GM23338 (cell line): ENCODE measurements at regions not wholly inside any gene's neighbourhood (a gene's known extent, or its start where the extent isn't known, plus 50 kb on each side); places are given as distances from the start of the nearest gene placed in this dataset.
A peak's percentile ranks its signal among the peaks of the same experiment; 100 is the strongest.

Experiments used
- ATAC-seq: fragments of 200-7000 bp; cut with Tn5 transposase; 3 replicates; pipeline ENCODE4 v1.9.1; 2020
- DNase-seq: peaks from one replicate; pipeline ENCODE4 v3.0.0-alpha.2; 2015; ENCODE audit warnings: low spot score
- H2AFZ ChIP-seq: fragments of 200-600 bp; sonication (generic); 2 replicates; pipeline ENCODE4 v1.8.0; 2016; ENCODE audit warnings: antibody characterized with exemption, mild to moderate bottlenecking, moderate library complexity
- H3F3A ChIP-seq: fragments of 200-600 bp; sonication (generic); replicated peaks from 2 replicates; pipeline ENCODE4 v1.8.0; 2017; ENCODE audit warnings: antibody characterized with exemption, mixed run types, low read depth
- H3K27ac ChIP-seq: fragments of 200-600 bp; sonication (generic); 2 replicates; pipeline ENCODE4 v1.6.1; 2016; ENCODE audit warnings: low read depth
- H3K27me3 ChIP-seq: fragments of 200-600 bp; sonication (generic); 2 replicates; pipeline ENCODE4 v1.8.0; 2016; ENCODE audit warnings: mild to moderate bottlenecking, mixed run types, moderate library complexity; ENCODE audit not compliant: insufficient read depth
- H3K36me3 ChIP-seq: fragments of 200-600 bp; sonication (generic); 2 replicates; pipeline ENCODE4 v1.8.0; 2016; ENCODE audit warnings: mild to moderate bottlenecking; ENCODE audit not compliant: insufficient read depth
- H3K4me1 ChIP-seq: fragments of 200-600 bp; sonication (generic); 2 replicates; pipeline ENCODE4 v1.8.0; 2016; ENCODE audit warnings: mild to moderate bottlenecking, moderate library complexity; ENCODE audit not compliant: insufficient read depth
- H3K4me2 ChIP-seq: fragments of 200-600 bp; sonication (generic); 2 replicates; pipeline ENCODE4 v1.7.1; 2017; ENCODE audit warnings: mixed run types
- H3K4me3 ChIP-seq: fragments of 200-600 bp; sonication (generic); 2 replicates; pipeline ENCODE4 v1.6.1; 2016; ENCODE audit warnings: mixed run types
- H3K79me2 ChIP-seq: fragments of 200-600 bp; sonication (generic); replicated peaks from 2 replicates; pipeline ENCODE4 v1.8.0; 2017; ENCODE audit warnings: mild to moderate bottlenecking; ENCODE audit not compliant: insufficient read depth
- H3K9me2 ChIP-seq: fragments of 200-600 bp; sonication (generic); 2 replicates; pipeline ENCODE4 v1.8.0; 2017; ENCODE audit not compliant: insufficient read depth
- H4K20me1 ChIP-seq: fragments of 200-600 bp; sonication (generic); replicated peaks from 2 replicates; pipeline ENCODE4 v1.8.0; 2017; ENCODE audit warnings: mild to moderate bottlenecking; ENCODE audit not compliant: insufficient read depth
- H3K27ac Mint-ChIP-seq: 2 replicates; pipeline ENCODE4 v1.8.0; 2020; ENCODE audit warnings: inconsistent platforms, mild to moderate bottlenecking, moderate library complexity, mixed read lengths
- H3K27me3 Mint-ChIP-seq: 3 replicates; pipeline ENCODE4 v1.8.0; 2022; ENCODE audit warnings: low read depth, mild to moderate bottlenecking, moderate library complexity, mixed read lengths, inconsistent platforms; ENCODE audit not compliant: insufficient read depth, poor library complexity
- H3K36me3 Mint-ChIP-seq: 3 replicates; pipeline ENCODE4 v1.8.0; 2021; ENCODE audit warnings: low read depth, mild to moderate bottlenecking, inconsistent platforms, moderate library complexity, mixed read lengths
- H3K4me1 Mint-ChIP-seq: 3 replicates; pipeline ENCODE4 v1.8.0; 2020; ENCODE audit warnings: mild to moderate bottlenecking, inconsistent platforms, mixed read lengths
- H3K4me3 Mint-ChIP-seq: 3 replicates; pipeline ENCODE4 v1.8.0; 2021; ENCODE audit warnings: moderate library complexity, mild to moderate bottlenecking, inconsistent platforms, mixed read lengths
- H3K9me3 Mint-ChIP-seq: 3 replicates; pipeline ENCODE4 v1.8.0; 2020; ENCODE audit warnings: moderate library complexity, mild to moderate bottlenecking, inconsistent platforms, mixed read lengths
- CREB1 ChIP-seq: fragments of 250-450 bp; sonication (Bioruptor Pico); IDR thresholded peaks from 2 replicates; pipeline ENCODE4 v1.5.0; 2020; ENCODE audit warnings: low read depth, mild to moderate bottlenecking, moderate library complexity
- EZH2 ChIP-seq: fragments of 200-600 bp; sonication (generic); IDR thresholded peaks from one replicate; pipeline ENCODE4 v1.8.0; 2017; ENCODE audit warnings: antibody characterized with exemption, mild to moderate bottlenecking, low read depth; ENCODE audit not compliant: unreplicated experiment
- EZH2phosphoT487 ChIP-seq: fragments of 200-600 bp; sonication (generic); IDR thresholded peaks from one replicate; pipeline ENCODE4 v1.8.1; 2018; ENCODE audit warnings: antibody characterized with exemption; ENCODE audit not compliant: unreplicated experiment
- JUNB ChIP-seq: IDR thresholded peaks from one replicate; pipeline ENCODE4 v1.6.1; 2016; ENCODE audit warnings: antibody characterized with exemption; ENCODE audit not compliant: unreplicated experiment
- NANOG ChIP-seq: IDR thresholded peaks from 2 replicates; pipeline ENCODE4 v1.6.1; 2016; ENCODE audit warnings: antibody characterized with exemption, borderline replicate concordance
- POLR2AphosphoS5 ChIP-seq: IDR thresholded peaks from 2 replicates; pipeline ENCODE4 v1.6.1; 2016; ENCODE audit warnings: antibody characterized with exemption, low read depth
- STAT1 ChIP-seq: IDR thresholded peaks from one replicate; pipeline ENCODE4 v1.6.1; 2016; ENCODE audit warnings: antibody characterized with exemption; ENCODE audit not compliant: unreplicated experiment
- ZNF114 ChIP-seq: fragments of 250-450 bp; sonication (Bioruptor Pico); IDR thresholded peaks from 2 replicates; pipeline ENCODE4 v1.5.0; 2020; ENCODE audit warnings: mild to moderate bottlenecking, moderate library complexity
- ZNF331 ChIP-seq: fragments of 250-450 bp; sonication (Bioruptor Pico); IDR thresholded peaks from 2 replicates; pipeline ENCODE4 v1.5.0; 2020; ENCODE audit warnings: low read depth, mild to moderate bottlenecking, moderate library complexity
- ZNF462 ChIP-seq: fragments of 250-450 bp; sonication (Bioruptor Pico); IDR thresholded peaks from 2 replicates; pipeline ENCODE4 v1.5.0; 2020; ENCODE audit warnings: mild to moderate bottlenecking, moderate library complexity
- TF ChIP-seq, protein P1 (sequence below): IDR thresholded peaks from one replicate; pipeline ENCODE4 v1.6.1; 2018; ENCODE audit warnings: antibody characterized with exemption; ENCODE audit not compliant: unreplicated experiment
- TF ChIP-seq, protein P2 (sequence below): IDR thresholded peaks from 2 replicates; pipeline ENCODE4 v1.6.1; 2016; ENCODE audit warnings: antibody characterized with exemption
- TF ChIP-seq, protein P3 (sequence below), 2 experiments: fragments of 200-600 bp in 1 of 2; sonication (generic) in 1 of 2; conservative IDR thresholded peaks; 2 replicates each; pipeline versions ENCODE4 v1.5.1 to v1.6.1; 2016 to 2017; ENCODE audit warnings: antibody characterized with exemption in 2 of 2, low read depth in 2 of 2, mild to moderate bottlenecking in 2 of 2, moderate library complexity in 1 of 2

GRCh38 chr2:16437189-16437588, 228.4 kb downstream of the CYRIA start:
- H3K36me3 Mint-ChIP-seq = no peaks in the 10 kb centered on the region
- no peaks in the 10 kb centered on the region for H3K4me1 ChIP-seq
- TF ChIP-seq CREB1 (no peak), STAT1 (no peak), ZNF462 (CRISPR knock-in tag) (no peak), ZNF114 (no peak), EZH2 (no peak), POLR2AphosphoS5 (no peak), EZH2phosphoT487 (no peak), ZNF331 (no peak), NANOG (no peak), JUNB (no peak)
- TF ChIP-seq, protein P1, sequence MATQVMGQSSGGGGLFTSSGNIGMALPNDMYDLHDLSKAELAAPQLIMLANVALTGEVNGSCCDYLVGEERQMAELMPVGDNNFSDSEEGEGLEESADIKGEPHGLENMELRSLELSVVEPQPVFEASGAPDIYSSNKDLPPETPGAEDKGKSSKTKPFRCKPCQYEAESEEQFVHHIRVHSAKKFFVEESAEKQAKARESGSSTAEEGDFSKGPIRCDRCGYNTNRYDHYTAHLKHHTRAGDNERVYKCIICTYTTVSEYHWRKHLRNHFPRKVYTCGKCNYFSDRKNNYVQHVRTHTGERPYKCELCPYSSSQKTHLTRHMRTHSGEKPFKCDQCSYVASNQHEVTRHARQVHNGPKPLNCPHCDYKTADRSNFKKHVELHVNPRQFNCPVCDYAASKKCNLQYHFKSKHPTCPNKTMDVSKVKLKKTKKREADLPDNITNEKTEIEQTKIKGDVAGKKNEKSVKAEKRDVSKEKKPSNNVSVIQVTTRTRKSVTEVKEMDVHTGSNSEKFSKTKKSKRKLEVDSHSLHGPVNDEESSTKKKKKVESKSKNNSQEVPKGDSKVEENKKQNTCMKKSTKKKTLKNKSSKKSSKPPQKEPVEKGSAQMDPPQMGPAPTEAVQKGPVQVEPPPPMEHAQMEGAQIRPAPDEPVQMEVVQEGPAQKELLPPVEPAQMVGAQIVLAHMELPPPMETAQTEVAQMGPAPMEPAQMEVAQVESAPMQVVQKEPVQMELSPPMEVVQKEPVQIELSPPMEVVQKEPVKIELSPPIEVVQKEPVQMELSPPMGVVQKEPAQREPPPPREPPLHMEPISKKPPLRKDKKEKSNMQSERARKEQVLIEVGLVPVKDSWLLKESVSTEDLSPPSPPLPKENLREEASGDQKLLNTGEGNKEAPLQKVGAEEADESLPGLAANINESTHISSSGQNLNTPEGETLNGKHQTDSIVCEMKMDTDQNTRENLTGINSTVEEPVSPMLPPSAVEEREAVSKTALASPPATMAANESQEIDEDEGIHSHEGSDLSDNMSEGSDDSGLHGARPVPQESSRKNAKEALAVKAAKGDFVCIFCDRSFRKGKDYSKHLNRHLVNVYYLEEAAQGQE = no peak
- TF ChIP-seq, protein P2, sequence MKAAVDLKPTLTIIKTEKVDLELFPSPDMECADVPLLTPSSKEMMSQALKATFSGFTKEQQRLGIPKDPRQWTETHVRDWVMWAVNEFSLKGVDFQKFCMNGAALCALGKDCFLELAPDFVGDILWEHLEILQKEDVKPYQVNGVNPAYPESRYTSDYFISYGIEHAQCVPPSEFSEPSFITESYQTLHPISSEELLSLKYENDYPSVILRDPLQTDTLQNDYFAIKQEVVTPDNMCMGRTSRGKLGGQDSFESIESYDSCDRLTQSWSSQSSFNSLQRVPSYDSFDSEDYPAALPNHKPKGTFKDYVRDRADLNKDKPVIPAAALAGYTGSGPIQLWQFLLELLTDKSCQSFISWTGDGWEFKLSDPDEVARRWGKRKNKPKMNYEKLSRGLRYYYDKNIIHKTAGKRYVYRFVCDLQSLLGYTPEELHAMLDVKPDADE = no peak
- TF ChIP-seq, protein P3, sequence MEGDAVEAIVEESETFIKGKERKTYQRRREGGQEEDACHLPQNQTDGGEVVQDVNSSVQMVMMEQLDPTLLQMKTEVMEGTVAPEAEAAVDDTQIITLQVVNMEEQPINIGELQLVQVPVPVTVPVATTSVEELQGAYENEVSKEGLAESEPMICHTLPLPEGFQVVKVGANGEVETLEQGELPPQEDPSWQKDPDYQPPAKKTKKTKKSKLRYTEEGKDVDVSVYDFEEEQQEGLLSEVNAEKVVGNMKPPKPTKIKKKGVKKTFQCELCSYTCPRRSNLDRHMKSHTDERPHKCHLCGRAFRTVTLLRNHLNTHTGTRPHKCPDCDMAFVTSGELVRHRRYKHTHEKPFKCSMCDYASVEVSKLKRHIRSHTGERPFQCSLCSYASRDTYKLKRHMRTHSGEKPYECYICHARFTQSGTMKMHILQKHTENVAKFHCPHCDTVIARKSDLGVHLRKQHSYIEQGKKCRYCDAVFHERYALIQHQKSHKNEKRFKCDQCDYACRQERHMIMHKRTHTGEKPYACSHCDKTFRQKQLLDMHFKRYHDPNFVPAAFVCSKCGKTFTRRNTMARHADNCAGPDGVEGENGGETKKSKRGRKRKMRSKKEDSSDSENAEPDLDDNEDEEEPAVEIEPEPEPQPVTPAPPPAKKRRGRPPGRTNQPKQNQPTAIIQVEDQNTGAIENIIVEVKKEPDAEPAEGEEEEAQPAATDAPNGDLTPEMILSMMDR (conservative IDR thresholded peaks at IDR 0.05; ENCODE audit: low read depth in 2 of 2) = no peak

More at GRCh38 chr2:16437189-16437588, 228.4 kb downstream of the CYRIA start:
- no peaks in the 10 kb centered on the region for H3K27me3 Mint-ChIP-seq
- no peak overlapping the region for H3K4me3 Mint-ChIP-seq
- no peak overlapping the region for H3K27ac Mint-ChIP-seq
- H4K20me1 ChIP-seq = no peaks in the 10 kb centered on the region
- no peak overlapping the region for H3K4me3 ChIP-seq
- no peak overlapping the region for H3K27ac ChIP-seq
- no peaks in the 10 kb centered on the region for H3K79me2 ChIP-seq
- H2AFZ ChIP-seq = peak overlapping the region; percentile 72; the same call in 1 of the 2 replicates
- ATAC-seq (no peak), DNase-seq (no peak)
- H3K27me3 ChIP-seq = no peaks in the 10 kb centered on the region
- no peaks in the 10 kb centered on the region for H3F3A ChIP-seq
- no peaks in the 10 kb centered on the region for H3K9me2 ChIP-seq
- H3K4me2 ChIP-seq = no peak overlapping the region
- no peaks in the 10 kb centered on the region; the same call in 2 of the 3 replicates for H3K4me1 Mint-ChIP-seq
- no peaks in the 10 kb centered on the region for H3K9me3 Mint-ChIP-seq
- no peaks in the 10 kb centered on the region for H3K36me3 ChIP-seq
